ENCODE measurements at regions not wholly inside any gene's neighbourhood (a gene's known extent, or its start where the extent isn't known, plus 50 kb on each side); places are given as distances from the start of the nearest gene placed in this dataset.
"Not testable (repeated sequence)": the region's sequence is repeated elsewhere in the genome, so short reads cannot be mapped to it uniquely, and the experiment has no call there.

DNA sequence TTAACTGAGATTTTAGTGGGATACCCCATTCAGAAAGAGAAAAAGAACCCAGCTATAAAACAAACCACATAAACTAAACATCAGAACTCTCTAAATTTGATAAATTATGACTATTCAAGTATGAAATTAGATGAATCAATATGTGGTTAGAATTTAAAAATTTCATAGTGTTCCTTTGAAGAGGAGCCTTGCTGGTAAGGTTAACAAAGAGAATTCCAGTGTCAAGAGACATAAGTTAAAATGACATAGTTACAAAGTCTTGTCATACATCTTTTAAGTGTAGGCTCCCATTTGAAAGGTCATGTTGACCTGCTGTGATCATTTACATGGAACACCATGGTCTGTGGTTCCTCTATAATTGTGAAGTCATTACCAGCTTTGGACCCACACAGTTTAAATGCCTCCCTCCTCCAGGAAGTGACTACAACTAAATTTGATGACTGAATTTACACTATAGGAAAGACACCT lies 231.6 kb upstream of the ETAA1 start:
- H3K27me3 ChIP-seq (ENCODE audit: control insufficient read depth in 2 of 2, insufficient read depth in 2 of 2, low read length in 2 of 2), result no peaks in the 10 kb centered on the region
- no peak overlapping the region for H3K9ac ChIP-seq (ENCODE audit: low read depth in 1 of 2, low read length in 2 of 2)
- H3K4me3 ChIP-seq (ENCODE audit: low read length in 2 of 2), result no peak overlapping the region

DNA sequence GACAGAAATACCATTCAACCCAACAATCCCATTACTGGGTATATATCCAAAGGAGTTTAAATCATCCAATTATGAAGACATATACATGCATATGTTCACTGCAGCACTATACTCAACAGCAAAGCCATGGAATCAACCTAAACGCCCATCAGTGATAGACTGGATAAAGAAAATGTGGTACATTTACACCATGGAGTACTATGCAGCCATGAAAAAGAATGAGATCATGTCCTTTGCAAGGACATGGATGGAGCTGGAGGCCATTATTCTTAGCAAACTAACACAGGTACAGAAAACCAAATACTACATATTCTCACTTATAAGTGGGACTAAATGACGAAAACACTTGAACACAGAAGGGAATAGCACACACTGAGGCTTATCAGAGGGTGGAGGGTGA lies 230.6 kb upstream of the ETAA1 start:
- H3K4me1 ChIP-seq (ENCODE audit: control insufficient read depth in 2 of 2, insufficient read depth in 2 of 2, low read length in 2 of 2); H3K27ac ChIP-seq (ENCODE audit: low read depth in 2 of 2, low read length in 2 of 2); H3K4me3 ChIP-seq (ENCODE audit: low read length in 2 of 2); H3K9me3 ChIP-seq (ENCODE audit: control insufficient read depth in 2 of 2, low read length in 2 of 2); H3K36me3 ChIP-seq (ENCODE audit: control insufficient read depth in 2 of 2, insufficient read depth in 2 of 2, low read length in 2 of 2); H3K9ac ChIP-seq (ENCODE audit: low read depth in 1 of 2, low read length in 2 of 2); H3K27me3 ChIP-seq (ENCODE audit: control insufficient read depth in 2 of 2, insufficient read depth in 2 of 2, low read length in 2 of 2): not testable (repeated sequence)

More for the DNA sequence above, 231.6 kb upstream of the ETAA1 start:
- Histone ChIP-seq H3K9me3 (ENCODE audit: control insufficient read depth in 2 of 2, low read length in 2 of 2) (no peaks in the 10 kb centered on the region), H3K27ac (ENCODE audit: low read depth in 2 of 2, low read length in 2 of 2) (no peak overlapping the region), H3K36me3 (ENCODE audit: control insufficient read depth in 2 of 2, insufficient read depth in 2 of 2, low read length in 2 of 2) (no peaks in the 10 kb centered on the region), H3K4me1 (ENCODE audit: control insufficient read depth in 2 of 2, insufficient read depth in 2 of 2, low read length in 2 of 2) (no peaks in the 10 kb centered on the region)

DNA sequence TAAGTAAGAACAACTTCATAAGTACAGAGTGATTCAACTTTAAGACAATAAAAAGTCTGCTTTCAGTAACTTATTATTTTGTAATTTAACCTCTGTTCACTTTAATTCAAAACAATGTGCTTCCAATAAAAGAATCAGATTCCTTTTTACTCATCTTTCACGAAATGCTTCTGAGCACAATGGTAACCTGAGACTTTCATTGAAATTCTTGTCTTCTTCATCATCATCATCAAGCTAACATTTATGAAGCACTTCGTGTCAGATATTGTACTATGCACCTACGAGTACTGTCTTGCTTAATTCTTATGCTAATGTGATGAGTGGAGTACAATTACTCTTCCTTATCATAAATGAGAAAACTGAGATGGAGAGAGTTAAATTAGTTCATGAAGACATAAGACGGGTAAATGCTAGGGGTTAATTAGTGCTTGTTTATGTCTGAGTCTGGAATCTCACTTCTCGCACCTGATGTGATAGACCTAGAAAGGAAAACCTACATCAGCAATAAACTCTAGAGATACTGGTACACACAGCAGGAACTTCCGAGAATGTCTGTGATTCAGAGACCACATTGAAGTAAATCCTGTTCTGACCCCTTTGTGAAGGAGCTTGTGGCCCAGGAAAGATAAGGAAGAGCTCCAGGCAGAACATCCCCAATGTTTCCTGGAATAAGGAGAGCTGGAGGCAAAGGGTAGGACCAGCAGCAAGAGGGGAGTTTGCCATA lies 227.6 kb upstream of the ETAA1 start:
- H3K27ac ChIP-seq (ENCODE audit: low read depth in 2 of 2, low read length in 2 of 2), result no peak overlapping the region
- H3K9ac ChIP-seq (ENCODE audit: low read depth in 1 of 2, low read length in 2 of 2), result no peak overlapping the region
- H3K4me1 ChIP-seq (ENCODE audit: control insufficient read depth in 2 of 2, insufficient read depth in 2 of 2, low read length in 2 of 2), result no peaks in the 10 kb centered on the region
- no peaks in the 10 kb centered on the region for H3K27me3 ChIP-seq (ENCODE audit: control insufficient read depth in 2 of 2, insufficient read depth in 2 of 2, low read length in 2 of 2)
- H3K9me3 ChIP-seq (ENCODE audit: control insufficient read depth in 2 of 2, low read length in 2 of 2), result no peaks in the 10 kb centered on the region
- H3K36me3 ChIP-seq (ENCODE audit: control insufficient read depth in 2 of 2, insufficient read depth in 2 of 2, low read length in 2 of 2), result no peaks in the 10 kb centered on the region
- H3K4me3 ChIP-seq (ENCODE audit: low read length in 2 of 2), result no peak overlapping the region

DNA sequence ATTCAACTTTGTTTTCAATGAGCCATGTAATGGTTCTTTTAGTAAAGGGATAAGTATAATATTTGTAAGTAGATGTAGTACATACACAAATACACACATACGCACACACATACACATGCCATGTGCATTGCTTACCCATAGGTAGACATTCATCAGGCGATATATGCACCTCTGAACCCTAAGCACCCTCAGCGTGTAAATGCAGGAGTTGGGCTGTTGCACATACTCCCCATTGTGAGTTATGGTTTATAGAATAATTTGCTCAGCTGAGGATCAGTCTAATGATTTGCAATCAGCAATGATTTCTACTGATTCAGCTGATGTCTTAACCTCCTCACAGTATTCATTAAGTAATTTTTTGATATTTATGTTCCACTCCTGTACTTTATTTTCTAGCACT lies 217.6 kb upstream of the ETAA1 start:
- Histone ChIP-seq H3K36me3 (ENCODE audit: control insufficient read depth in 2 of 2, insufficient read depth in 2 of 2, low read length in 2 of 2) (no peaks in the 10 kb centered on the region), H3K4me1 (ENCODE audit: control insufficient read depth in 2 of 2, insufficient read depth in 2 of 2, low read length in 2 of 2) (no peaks in the 10 kb centered on the region), H3K27me3 (ENCODE audit: control insufficient read depth in 2 of 2, insufficient read depth in 2 of 2, low read length in 2 of 2) (no peaks in the 10 kb centered on the region), H3K4me3 (ENCODE audit: low read length in 2 of 2) (no peak overlapping the region), H3K9ac (ENCODE audit: low read depth in 1 of 2, low read length in 2 of 2) (no peak overlapping the region), H3K27ac (ENCODE audit: low read depth in 2 of 2, low read length in 2 of 2) (no peak overlapping the region), H3K9me3 (ENCODE audit: control insufficient read depth in 2 of 2, low read length in 2 of 2) (no peaks in the 10 kb centered on the region)

DNA sequence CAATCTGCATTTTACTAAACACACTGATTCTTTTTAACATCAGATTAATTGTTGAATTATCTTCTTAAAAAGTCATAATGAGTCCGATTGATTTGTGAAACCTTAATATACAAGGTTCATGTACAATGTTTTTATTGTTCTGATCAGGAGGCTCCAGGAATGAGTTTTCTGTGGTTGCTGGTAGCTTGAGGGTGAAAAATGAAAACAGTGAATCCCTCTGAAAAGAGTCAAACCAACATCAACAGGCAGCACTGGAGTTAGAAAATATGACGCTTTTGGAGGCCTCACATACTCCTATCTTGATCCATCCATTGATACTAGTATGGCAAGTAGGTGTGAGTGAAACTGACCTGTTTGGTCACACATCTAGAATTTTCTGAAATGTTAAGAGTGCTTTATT lies 216.3 kb upstream of the ETAA1 start:
- Histone ChIP-seq H3K9ac (ENCODE audit: low read depth in 1 of 2, low read length in 2 of 2) (no peak overlapping the region), H3K27me3 (ENCODE audit: control insufficient read depth in 2 of 2, insufficient read depth in 2 of 2, low read length in 2 of 2) (no peaks in the 10 kb centered on the region), H3K27ac (ENCODE audit: low read depth in 2 of 2, low read length in 2 of 2) (no peak overlapping the region), H3K4me1 (ENCODE audit: control insufficient read depth in 2 of 2, insufficient read depth in 2 of 2, low read length in 2 of 2) (no peaks in the 10 kb centered on the region), H3K9me3 (ENCODE audit: control insufficient read depth in 2 of 2, low read length in 2 of 2) (no peaks in the 10 kb centered on the region), H3K36me3 (ENCODE audit: control insufficient read depth in 2 of 2, insufficient read depth in 2 of 2, low read length in 2 of 2) (no peaks in the 10 kb centered on the region), H3K4me3 (ENCODE audit: low read length in 2 of 2) (no peak overlapping the region)

DNA sequence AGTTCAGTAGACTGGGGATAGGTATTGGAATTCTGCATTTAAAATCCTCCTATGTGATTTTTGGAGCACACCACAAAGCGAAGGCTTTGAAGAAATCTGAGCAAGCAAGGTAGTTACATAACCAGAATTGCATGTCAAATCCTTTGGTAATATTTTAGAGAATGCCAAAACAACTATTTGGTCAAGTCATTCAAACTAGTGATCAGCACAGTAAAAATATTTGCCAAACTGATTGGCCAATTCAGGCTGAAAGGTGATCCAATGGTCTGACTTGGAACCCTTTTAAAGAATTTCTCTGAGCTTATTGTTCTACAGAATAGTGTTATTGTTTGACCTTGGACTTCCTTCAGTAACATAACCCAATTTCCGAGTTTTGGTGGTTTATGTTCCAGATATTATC lies 214.2 kb upstream of the ETAA1 start:
- H3K27ac ChIP-seq (ENCODE audit: low read depth in 2 of 2, low read length in 2 of 2), result no peak overlapping the region
- no peak overlapping the region for H3K9ac ChIP-seq (ENCODE audit: low read depth in 1 of 2, low read length in 2 of 2)
- no peaks in the 10 kb centered on the region for H3K4me1 ChIP-seq (ENCODE audit: control insufficient read depth in 2 of 2, insufficient read depth in 2 of 2, low read length in 2 of 2)
- H3K27me3 ChIP-seq (ENCODE audit: control insufficient read depth in 2 of 2, insufficient read depth in 2 of 2, low read length in 2 of 2), result no peaks in the 10 kb centered on the region
- H3K36me3 ChIP-seq (ENCODE audit: control insufficient read depth in 2 of 2, insufficient read depth in 2 of 2, low read length in 2 of 2), result no peaks in the 10 kb centered on the region
- H3K4me3 ChIP-seq (ENCODE audit: low read length in 2 of 2), result no peak overlapping the region
- H3K9me3 ChIP-seq (ENCODE audit: control insufficient read depth in 2 of 2, low read length in 2 of 2), result no peaks in the 10 kb centered on the region

DNA sequence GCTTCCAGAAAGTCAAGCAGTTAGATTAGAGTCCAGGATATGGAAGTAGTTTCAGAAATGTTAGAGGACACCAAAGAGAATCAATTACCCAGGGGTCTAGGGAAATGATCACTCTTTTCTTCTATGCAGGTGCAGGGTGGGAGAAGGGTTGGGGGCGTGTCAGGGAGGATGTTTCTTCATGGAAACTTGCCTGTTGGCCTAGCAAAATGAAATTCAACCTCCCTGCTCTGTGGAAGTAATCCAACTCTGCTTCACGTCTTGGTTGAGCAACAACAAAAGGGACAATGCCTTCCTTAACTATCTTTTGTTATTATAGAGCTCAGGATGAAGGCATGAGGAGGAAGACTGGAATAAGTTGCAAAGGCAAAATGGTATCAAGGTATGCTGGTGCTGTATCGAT lies 210.8 kb upstream of the ETAA1 start:
- Histone ChIP-seq H3K27me3 (ENCODE audit: control insufficient read depth in 2 of 2, insufficient read depth in 2 of 2, low read length in 2 of 2) (no peaks in the 10 kb centered on the region), H3K4me1 (ENCODE audit: control insufficient read depth in 2 of 2, insufficient read depth in 2 of 2, low read length in 2 of 2) (no peaks in the 10 kb centered on the region), H3K9me3 (ENCODE audit: control insufficient read depth in 2 of 2, low read length in 2 of 2) (no peaks in the 10 kb centered on the region), H3K4me3 (ENCODE audit: low read length in 2 of 2) (no peak overlapping the region), H3K36me3 (ENCODE audit: control insufficient read depth in 2 of 2, insufficient read depth in 2 of 2, low read length in 2 of 2) (no peaks in the 10 kb centered on the region), H3K27ac (ENCODE audit: low read depth in 2 of 2, low read length in 2 of 2) (no peak overlapping the region), H3K9ac (ENCODE audit: low read depth in 1 of 2, low read length in 2 of 2) (no peak overlapping the region)

DNA sequence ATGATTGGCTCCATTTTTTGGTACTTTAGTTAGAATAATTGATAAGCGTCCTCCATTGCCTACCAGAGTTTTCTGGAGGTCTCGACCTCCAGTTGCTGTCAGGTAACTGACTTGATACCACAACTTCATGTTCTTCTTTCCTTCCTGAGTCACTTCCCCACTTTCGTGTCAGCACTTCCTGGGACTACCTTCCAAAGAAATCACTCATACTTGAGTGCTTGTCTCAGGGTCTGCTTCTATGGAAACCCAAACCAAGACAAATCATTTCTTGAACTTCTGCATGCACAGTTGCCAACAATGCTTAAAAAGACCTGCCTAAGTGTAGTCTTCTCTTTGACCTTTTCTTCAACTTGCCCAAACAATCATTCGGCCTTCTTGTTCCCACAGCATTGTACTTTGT lies 210.3 kb upstream of the ETAA1 start:
- Histone ChIP-seq H3K36me3 (ENCODE audit: control insufficient read depth in 2 of 2, insufficient read depth in 2 of 2, low read length in 2 of 2) (no peaks in the 10 kb centered on the region), H3K27me3 (ENCODE audit: control insufficient read depth in 2 of 2, insufficient read depth in 2 of 2, low read length in 2 of 2) (no peaks in the 10 kb centered on the region), H3K4me3 (ENCODE audit: low read length in 2 of 2) (no peak overlapping the region), H3K27ac (ENCODE audit: low read depth in 2 of 2, low read length in 2 of 2) (no peak overlapping the region), H3K4me1 (ENCODE audit: control insufficient read depth in 2 of 2, insufficient read depth in 2 of 2, low read length in 2 of 2) (no peaks in the 10 kb centered on the region), H3K9me3 (ENCODE audit: control insufficient read depth in 2 of 2, low read length in 2 of 2) (no peaks in the 10 kb centered on the region), H3K9ac (ENCODE audit: low read depth in 1 of 2, low read length in 2 of 2) (no peak overlapping the region)

DNA sequence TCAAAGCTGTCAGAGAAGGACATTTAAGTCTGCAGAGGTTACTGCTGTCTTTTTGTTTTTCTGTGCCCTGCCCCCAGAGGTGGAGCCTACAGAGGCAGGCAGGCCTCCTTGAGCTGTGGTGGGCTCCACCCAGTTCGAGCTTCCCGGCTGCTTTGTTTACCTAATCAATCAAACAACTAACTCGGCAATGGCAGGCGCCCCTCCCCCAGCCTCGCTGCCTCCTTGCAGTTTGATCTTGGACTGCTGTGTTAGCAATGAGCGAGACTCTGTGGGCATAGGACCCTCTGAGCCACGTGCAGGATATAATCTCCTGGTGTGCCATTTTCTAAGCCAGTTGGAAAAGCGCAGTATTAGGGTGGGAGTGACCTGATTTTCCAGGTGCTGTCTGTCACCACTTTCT lies 201.8 kb upstream of the ETAA1 start:
- not testable (repeated sequence) for H3K4me3 ChIP-seq (ENCODE audit: low read length in 2 of 2); H3K36me3 ChIP-seq (ENCODE audit: control insufficient read depth in 2 of 2, insufficient read depth in 2 of 2, low read length in 2 of 2); H3K9me3 ChIP-seq (ENCODE audit: control insufficient read depth in 2 of 2, low read length in 2 of 2); H3K27me3 ChIP-seq (ENCODE audit: control insufficient read depth in 2 of 2, insufficient read depth in 2 of 2, low read length in 2 of 2); H3K9ac ChIP-seq (ENCODE audit: low read depth in 1 of 2, low read length in 2 of 2); H3K4me1 ChIP-seq (ENCODE audit: control insufficient read depth in 2 of 2, insufficient read depth in 2 of 2, low read length in 2 of 2); H3K27ac ChIP-seq (ENCODE audit: low read depth in 2 of 2, low read length in 2 of 2)

DNA sequence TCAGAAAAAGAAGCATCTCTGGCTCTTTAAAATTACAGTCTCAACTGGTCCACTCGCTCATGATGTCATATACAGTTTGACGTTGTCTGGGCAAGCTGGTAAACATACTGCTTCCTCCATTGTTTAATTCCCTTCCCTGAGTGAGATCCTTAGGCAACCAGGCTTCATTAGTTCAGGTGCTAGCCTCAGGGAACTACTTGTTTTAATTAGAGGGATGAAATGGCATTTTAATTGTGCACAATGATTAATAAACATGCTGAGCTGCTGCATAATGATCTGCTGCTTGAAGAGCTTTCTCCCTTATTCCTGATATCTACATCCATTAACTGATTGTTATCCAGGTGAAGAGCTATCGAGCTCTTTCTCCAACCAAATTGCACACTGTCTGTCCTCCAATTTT lies 195.6 kb upstream of the ETAA1 start:
- Histone ChIP-seq H3K27ac (ENCODE audit: low read depth in 2 of 2, low read length in 2 of 2) (no peak overlapping the region), H3K36me3 (ENCODE audit: control insufficient read depth in 2 of 2, insufficient read depth in 2 of 2, low read length in 2 of 2) (no peaks in the 10 kb centered on the region), H3K4me3 (ENCODE audit: low read length in 2 of 2) (no peak overlapping the region), H3K4me1 (ENCODE audit: control insufficient read depth in 2 of 2, insufficient read depth in 2 of 2, low read length in 2 of 2) (no peaks in the 10 kb centered on the region), H3K9ac (ENCODE audit: low read depth in 1 of 2, low read length in 2 of 2) (no peak overlapping the region), H3K27me3 (ENCODE audit: control insufficient read depth in 2 of 2, insufficient read depth in 2 of 2, low read length in 2 of 2) (no peaks in the 10 kb centered on the region), H3K9me3 (ENCODE audit: control insufficient read depth in 2 of 2, low read length in 2 of 2) (no peaks in the 10 kb centered on the region)

DNA sequence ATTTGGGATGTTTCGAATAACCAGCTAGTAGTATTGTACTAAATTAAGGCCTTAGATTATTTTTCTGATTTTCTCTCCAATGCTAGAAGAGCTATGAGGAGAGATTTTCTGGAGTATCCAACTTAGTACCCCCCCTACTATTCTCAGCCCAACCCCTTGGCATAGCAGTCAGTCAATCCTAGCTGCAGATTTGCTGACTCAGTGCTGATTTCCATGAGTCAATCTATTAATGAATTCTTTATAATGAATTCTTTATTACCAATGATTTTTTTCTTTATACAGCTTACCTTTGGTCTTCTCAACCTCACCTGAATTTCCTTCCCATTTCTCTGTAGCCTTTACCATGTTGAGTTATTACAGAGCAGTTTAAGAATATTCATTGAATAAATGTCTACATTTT lies 192.8 kb upstream of the ETAA1 start:
- Histone ChIP-seq H3K9me3 (ENCODE audit: control insufficient read depth in 2 of 2, low read length in 2 of 2) (no peaks in the 10 kb centered on the region), H3K9ac (ENCODE audit: low read depth in 1 of 2, low read length in 2 of 2) (no peak overlapping the region), H3K27ac (ENCODE audit: low read depth in 2 of 2, low read length in 2 of 2) (no peak overlapping the region), H3K36me3 (ENCODE audit: control insufficient read depth in 2 of 2, insufficient read depth in 2 of 2, low read length in 2 of 2) (no peaks in the 10 kb centered on the region), H3K27me3 (ENCODE audit: control insufficient read depth in 2 of 2, insufficient read depth in 2 of 2, low read length in 2 of 2) (no peaks in the 10 kb centered on the region), H3K4me3 (ENCODE audit: low read length in 2 of 2) (no peak overlapping the region), H3K4me1 (ENCODE audit: control insufficient read depth in 2 of 2, insufficient read depth in 2 of 2, low read length in 2 of 2) (no peaks in the 10 kb centered on the region)

Measured in mucosa of rectum (tissue), 2 donors.